ENCODE measurements at regions not wholly inside any gene's neighbourhood (a gene's known extent, or its start where the extent isn't known, plus 50 kb on each side); places are given as distances from the start of the nearest gene placed in this dataset.

DNA sequence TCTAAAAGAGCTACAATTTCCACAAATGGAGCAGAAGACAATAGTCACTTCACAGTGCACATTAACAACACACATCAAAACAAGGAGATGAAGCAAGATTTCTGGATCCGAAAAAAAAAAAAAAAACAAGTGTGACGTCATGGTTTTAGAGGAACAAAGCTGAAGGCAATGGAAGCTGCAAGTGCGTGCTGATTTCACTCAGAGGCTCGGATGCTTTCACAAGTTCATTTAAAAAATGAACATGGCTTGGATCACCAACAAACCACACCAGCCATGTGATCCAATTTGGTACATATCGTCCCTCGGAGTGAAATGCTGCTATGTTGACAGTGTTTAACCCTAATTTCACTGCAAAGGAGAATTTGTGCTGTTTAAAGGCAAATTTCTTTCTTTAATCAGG is 337.0 kb upstream of the PRKCQ start (continued):
- TF ChIP-seq STAT1 (IDR thresholded peaks at IDR 0.05; ENCODE audit: unreplicated experiment) (no peak), POLR2AphosphoS5 (IDR thresholded peaks at IDR 0.05; ENCODE audit: low read depth) (no peak), JUNB (IDR thresholded peaks at IDR 0.05; ENCODE audit: unreplicated experiment) (no peak), EZH2 (IDR thresholded peaks at IDR 0.05; ENCODE audit: low read depth, unreplicated experiment) (no peak), ZNF114 (CRISPR knock-in tag; IDR thresholded peaks at IDR 0.05) (no peak)
- TF ChIP-seq, protein P1, sequence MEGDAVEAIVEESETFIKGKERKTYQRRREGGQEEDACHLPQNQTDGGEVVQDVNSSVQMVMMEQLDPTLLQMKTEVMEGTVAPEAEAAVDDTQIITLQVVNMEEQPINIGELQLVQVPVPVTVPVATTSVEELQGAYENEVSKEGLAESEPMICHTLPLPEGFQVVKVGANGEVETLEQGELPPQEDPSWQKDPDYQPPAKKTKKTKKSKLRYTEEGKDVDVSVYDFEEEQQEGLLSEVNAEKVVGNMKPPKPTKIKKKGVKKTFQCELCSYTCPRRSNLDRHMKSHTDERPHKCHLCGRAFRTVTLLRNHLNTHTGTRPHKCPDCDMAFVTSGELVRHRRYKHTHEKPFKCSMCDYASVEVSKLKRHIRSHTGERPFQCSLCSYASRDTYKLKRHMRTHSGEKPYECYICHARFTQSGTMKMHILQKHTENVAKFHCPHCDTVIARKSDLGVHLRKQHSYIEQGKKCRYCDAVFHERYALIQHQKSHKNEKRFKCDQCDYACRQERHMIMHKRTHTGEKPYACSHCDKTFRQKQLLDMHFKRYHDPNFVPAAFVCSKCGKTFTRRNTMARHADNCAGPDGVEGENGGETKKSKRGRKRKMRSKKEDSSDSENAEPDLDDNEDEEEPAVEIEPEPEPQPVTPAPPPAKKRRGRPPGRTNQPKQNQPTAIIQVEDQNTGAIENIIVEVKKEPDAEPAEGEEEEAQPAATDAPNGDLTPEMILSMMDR (conservative IDR thresholded peaks at IDR 0.05; ENCODE audit: low read depth in 2 of 2): no peak

DNA sequence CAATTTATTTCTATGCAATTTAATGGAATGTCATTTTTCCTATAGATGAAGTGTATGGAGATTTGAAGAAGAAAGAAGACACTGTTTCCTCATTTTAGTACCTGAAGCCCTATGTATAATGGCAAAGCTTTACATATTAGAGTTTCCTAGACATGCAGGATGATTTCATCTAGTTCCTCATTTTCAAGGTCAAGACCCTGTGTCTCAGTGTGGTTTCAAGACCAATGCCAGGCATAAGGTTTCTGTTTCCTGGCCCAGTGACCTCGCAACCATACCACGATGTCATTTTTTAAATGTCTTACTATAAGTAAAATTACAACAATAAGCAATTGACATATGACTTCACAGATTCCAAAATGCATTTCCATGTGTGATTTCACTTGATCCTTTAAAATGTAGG is 336.5 kb upstream of the PRKCQ start:
- no peaks in the 10 kb centered on the region; the same call in 1 of the 3 replicates for H3K9me3 Mint-ChIP-seq
- no peaks in the 10 kb centered on the region; the same call in none of the 2 replicates for H3K9me2 ChIP-seq (ENCODE audit: insufficient read depth)
- H3K36me3 ChIP-seq (ENCODE audit: insufficient read depth): no peaks in the 10 kb centered on the region
- H3K27me3 ChIP-seq (ENCODE audit: insufficient read depth): no peaks in the 10 kb centered on the region
- DNase-seq (ENCODE audit: low spot score) (no peak), ATAC-seq (no peak)
- no peak overlapping the region for H3K4me2 ChIP-seq
- no peak overlapping the region for H3K4me3 Mint-ChIP-seq
- no peak overlapping the region for H3K4me3 ChIP-seq
- H3K79me2 ChIP-seq (replicated peaks; ENCODE audit: insufficient read depth): no peaks in the 10 kb centered on the region
- no peak overlapping the region for H2AFZ ChIP-seq
- no peak overlapping the region for H3K27ac Mint-ChIP-seq
- no peak overlapping the region for H3K27ac ChIP-seq (ENCODE audit: low read depth)
- peaks cover 4% of the 10 kb centered on the region for H3K27me3 Mint-ChIP-seq (ENCODE audit: insufficient read depth, low read depth, poor library complexity)
- H3K36me3 Mint-ChIP-seq (ENCODE audit: low read depth): no peaks in the 10 kb centered on the region; the same call in 2 of the 3 replicates
- H3K4me1 Mint-ChIP-seq: peaks cover 5% of the 10 kb centered on the region
- no peaks in the 10 kb centered on the region for H3F3A ChIP-seq (replicated peaks; ENCODE audit: low read depth)
- peaks cover 8% of the 10 kb centered on the region; the same call in 1 of the 2 replicates for H3K4me1 ChIP-seq (ENCODE audit: insufficient read depth)
- H4K20me1 ChIP-seq (replicated peaks; ENCODE audit: insufficient read depth): no peaks in the 10 kb centered on the region
- TF ChIP-seq, protein P2, sequence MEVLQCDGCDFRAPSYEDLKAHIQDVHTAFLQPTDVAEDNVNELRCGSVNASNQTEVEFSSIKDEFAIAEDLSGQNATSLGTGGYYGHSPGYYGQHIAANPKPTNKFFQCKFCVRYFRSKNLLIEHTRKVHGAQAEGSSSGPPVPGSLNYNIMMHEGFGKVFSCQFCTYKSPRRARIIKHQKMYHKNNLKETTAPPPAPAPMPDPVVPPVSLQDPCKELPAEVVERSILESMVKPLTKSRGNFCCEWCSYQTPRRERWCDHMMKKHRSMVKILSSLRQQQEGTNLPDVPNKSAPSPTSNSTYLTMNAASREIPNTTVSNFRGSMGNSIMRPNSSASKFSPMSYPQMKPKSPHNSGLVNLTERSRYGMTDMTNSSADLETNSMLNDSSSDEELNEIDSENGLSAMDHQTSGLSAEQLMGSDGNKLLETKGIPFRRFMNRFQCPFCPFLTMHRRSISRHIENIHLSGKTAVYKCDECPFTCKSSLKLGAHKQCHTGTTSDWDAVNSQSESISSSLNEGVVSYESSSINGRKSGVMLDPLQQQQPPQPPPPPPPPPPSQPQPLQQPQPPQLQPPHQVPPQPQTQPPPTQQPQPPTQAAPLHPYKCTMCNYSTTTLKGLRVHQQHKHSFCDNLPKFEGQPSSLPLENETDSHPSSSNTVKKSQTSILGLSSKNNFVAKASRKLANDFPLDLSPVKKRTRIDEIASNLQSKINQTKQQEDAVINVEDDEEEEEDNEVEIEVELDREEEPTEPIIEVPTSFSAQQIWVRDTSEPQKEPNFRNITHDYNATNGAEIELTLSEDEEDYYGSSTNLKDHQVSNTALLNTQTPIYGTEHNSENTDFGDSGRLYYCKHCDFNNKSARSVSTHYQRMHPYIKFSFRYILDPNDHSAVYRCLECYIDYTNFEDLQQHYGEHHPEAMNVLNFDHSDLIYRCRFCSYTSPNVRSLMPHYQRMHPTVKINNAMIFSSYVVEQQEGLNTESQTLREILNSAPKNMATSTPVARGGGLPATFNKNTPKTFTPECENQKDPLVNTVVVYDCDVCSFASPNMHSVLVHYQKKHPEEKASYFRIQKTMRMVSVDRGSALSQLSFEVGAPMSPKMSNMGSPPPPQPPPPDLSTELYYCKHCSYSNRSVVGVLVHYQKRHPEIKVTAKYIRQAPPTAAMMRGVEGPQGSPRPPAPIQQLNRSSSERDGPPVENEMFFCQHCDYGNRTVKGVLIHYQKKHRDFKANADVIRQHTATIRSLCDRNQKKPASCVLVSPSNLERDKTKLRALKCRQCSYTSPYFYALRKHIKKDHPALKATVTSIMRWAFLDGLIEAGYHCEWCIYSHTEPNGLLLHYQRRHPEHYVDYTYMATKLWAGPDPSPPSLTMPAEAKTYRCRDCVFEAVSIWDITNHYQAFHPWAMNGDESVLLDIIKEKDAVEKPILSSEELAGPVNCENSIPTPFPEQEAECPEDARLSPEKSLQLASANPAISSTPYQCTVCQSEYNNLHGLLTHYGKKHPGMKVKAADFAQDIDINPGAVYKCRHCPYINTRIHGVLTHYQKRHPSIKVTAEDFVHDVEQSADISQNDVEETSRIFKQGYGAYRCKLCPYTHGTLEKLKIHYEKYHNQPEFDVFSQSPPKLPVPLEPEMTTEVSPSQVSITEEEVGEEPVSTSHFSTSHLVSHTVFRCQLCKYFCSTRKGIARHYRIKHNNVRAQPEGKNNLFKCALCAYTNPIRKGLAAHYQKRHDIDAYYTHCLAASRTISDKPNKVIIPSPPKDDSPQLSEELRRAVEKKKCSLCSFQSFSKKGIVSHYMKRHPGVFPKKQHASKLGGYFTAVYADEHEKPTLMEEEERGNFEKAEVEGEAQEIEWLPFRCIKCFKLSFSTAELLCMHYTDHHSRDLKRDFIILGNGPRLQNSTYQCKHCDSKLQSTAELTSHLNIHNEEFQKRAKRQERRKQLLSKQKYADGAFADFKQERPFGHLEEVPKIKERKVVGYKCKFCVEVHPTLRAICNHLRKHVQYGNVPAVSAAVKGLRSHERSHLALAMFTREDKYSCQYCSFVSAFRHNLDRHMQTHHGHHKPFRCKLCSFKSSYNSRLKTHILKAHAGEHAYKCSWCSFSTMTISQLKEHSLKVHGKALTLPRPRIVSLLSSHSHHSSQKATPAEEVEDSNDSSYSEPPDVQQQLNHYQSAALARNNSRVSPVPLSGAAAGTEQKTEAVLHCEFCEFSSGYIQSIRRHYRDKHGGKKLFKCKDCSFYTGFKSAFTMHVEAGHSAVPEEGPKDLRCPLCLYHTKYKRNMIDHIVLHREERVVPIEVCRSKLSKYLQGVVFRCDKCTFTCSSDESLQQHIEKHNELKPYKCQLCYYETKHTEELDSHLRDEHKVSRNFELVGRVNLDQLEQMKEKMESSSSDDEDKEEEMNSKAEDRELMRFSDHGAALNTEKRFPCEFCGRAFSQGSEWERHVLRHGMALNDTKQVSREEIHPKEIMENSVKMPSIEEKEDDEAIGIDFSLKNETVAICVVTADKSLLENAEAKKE (CRISPR knock-in tag; IDR thresholded peaks at IDR 0.05): no peak
- TF ChIP-seq EZH2phosphoT487 (IDR thresholded peaks at IDR 0.05; ENCODE audit: unreplicated experiment) (no peak), NANOG (IDR thresholded peaks at IDR 0.05; ENCODE audit: borderline replicate concordance) (no peak), POLR2AphosphoS5 (IDR thresholded peaks at IDR 0.05; ENCODE audit: low read depth) (no peak), CREB1 (CRISPR knock-in tag; IDR thresholded peaks at IDR 0.05; ENCODE audit: low read depth) (no peak), EZH2 (IDR thresholded peaks at IDR 0.05; ENCODE audit: low read depth, unreplicated experiment) (no peak), JUNB (IDR thresholded peaks at IDR 0.05; ENCODE audit: unreplicated experiment) (no peak)
- TF ChIP-seq, protein P1 (conservative IDR thresholded peaks at IDR 0.05; ENCODE audit: low read depth in 2 of 2): no peak
- TF ChIP-seq, protein P3, sequence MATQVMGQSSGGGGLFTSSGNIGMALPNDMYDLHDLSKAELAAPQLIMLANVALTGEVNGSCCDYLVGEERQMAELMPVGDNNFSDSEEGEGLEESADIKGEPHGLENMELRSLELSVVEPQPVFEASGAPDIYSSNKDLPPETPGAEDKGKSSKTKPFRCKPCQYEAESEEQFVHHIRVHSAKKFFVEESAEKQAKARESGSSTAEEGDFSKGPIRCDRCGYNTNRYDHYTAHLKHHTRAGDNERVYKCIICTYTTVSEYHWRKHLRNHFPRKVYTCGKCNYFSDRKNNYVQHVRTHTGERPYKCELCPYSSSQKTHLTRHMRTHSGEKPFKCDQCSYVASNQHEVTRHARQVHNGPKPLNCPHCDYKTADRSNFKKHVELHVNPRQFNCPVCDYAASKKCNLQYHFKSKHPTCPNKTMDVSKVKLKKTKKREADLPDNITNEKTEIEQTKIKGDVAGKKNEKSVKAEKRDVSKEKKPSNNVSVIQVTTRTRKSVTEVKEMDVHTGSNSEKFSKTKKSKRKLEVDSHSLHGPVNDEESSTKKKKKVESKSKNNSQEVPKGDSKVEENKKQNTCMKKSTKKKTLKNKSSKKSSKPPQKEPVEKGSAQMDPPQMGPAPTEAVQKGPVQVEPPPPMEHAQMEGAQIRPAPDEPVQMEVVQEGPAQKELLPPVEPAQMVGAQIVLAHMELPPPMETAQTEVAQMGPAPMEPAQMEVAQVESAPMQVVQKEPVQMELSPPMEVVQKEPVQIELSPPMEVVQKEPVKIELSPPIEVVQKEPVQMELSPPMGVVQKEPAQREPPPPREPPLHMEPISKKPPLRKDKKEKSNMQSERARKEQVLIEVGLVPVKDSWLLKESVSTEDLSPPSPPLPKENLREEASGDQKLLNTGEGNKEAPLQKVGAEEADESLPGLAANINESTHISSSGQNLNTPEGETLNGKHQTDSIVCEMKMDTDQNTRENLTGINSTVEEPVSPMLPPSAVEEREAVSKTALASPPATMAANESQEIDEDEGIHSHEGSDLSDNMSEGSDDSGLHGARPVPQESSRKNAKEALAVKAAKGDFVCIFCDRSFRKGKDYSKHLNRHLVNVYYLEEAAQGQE (IDR thresholded peaks at IDR 0.05; ENCODE audit: unreplicated experiment): no peak
